NK-92 treated with Interleukin-12 subunit alpha and Interleukin-12 subunit beta, amount 100 ng/mL, for 24 hours (cell line): ENCODE measurements at regions not wholly inside any gene's neighbourhood (a gene's known extent, or its start where the extent isn't known, plus 50 kb on each side); places are given as distances from the start of the nearest gene placed in this dataset.
A peak's percentile ranks its signal among the peaks of the same experiment; 100 is the strongest.

Experiments used
- DNase-seq: peaks from one replicate; lab custom pipeline; 2025; lab: John Stamatoyannopoulos, UW

DNA sequence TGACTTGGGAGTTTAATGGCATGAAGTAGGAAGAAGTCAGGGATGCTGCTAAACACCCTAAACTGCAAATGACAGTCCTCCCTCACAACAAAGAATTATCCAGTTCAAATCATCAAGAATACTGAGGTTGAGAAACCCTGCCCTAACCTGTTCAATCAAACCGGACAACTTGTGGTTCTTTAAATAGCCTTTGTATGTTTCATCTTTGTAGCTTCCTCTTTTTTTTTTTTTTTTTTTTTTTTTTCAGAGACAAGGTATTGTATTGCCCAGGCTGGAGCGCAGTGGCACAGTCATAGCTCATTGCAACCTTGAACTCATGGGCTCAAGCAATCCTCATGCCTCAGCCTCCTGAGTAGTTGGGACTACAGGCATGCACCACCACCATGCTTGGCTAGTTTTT, 52.5 kb upstream of the TTC29 start:
- no peak for DNase-seq

DNA sequence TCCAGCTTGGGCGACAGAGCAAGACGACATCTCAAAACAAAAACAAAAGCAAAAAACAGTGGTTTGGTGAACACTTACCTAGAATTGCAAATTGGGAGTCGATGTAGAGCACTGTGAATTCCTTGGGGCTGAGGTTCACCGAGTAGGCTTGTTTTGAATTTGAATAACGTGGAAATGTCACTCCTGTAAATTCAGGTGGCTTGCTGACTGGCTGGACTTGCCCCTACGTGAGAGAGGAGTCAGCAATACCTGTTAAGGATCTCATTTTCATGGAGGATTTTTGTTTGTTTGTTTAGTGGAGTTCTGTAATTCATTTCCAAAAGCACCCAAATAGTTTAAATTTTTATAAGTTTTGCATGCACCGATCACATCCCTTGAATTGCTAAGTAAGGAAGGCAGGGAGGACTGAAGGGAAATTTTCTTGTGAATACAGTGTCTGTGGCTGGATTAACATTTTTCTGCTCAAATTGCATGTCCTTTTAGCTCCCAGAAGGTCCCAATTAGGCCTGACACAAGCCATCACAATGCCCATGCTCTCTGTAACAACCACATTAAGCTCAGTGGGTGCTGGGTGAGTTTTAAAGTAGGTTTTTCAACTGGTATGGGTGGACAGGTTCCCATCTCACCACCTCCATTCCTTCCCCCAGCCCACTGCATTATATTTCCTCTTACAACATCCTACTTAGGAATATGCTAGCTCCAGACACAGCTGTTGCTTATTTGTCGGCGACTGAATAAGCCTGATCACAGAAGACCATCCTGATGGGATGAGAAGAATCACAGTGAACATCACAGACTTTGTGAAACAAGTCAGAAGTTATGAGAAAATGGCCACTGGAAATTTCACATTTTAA, 58.5 kb upstream of the TTC29 start:
- DNase-seq = no peak

DNA sequence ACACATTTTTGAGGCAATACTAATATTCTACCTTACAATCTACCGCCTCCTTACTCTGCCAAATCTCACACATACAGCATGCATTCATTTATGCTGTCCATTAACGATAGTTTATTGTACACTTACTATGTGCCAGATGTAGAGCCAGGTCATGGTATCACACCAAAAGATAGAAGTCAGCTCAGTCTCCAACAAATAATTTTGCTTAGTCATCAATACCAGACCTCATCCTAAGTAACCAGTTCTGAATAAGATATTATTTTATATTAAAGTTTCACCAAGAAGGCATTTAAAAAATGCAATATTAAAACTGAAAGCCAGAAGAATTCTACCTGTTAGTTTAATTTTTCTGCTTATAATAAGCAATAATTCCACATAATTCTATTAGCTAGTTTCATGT, 60.6 kb upstream of the TTC29 start:
- no peak for DNase-seq

DNA sequence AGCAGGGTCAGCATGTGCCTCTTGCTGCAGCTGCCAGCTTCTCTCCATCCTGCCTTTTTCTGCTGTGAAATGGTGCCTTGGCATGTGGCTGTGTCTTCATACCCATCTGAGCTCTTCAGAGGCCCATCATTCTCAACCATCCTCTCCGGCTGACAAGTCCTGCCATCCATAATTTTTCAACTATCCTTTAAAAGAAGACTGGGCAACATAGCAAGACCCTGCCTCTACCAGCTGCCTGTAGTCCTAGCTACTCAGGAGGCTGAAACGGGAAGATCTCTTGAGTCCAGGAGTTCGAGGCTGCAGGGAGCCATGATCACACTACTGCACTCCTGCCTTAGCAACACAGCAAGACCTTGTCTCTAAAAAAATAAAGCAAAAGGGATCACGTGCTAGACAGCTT, 64.2 kb upstream of the TTC29 start:
- DNase-seq = no peak

DNA sequence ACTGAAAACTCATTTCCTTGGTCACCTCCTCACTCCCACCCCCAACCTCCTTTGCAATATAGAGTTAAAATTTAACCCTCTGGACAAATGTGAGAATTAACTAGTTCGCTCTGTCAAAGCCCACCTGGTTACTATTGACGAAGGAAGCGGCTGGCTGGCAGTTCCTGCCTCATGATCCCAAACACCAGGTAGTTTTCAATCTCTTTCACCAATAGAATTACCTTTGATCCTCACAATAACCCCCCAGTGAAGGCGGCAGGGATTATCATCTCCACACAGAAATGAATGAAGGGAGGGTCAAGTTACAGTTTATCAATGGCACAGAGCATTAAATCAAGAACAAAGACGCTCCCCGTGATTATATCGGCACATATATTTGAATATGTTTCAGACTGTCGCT, 65.7 kb upstream of the TTC29 start:
- no peak for DNase-seq

DNA sequence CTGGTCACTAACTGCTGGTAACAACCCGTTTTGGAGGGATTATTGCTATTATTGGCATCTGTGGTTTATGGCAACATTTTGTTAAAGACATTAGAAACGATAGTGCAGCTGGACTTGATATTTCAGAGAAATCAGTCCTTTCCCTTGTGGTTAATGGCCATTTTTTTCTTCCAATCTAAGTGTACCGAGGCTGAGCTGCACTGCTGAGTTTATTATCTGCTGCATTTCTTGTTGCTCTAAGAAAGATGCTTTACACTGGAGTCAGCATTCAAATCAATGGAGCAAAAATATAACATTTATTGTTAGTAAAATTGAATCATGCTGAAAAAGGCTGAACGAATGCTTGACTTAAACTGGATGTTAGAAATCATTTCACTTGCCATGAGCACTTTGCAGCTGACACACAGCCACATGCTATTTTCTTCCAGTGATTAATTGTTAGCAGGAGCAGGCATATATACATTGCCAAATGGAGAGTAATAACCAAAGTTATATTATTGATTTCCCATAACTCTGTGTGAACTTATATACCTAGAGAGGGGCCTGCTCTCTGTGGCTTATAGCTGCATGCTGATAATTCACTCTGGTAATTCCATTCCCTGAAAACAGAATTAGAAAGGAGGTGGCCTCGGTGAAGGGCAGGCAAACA, 66.5 kb upstream of the TTC29 start:
- no peak for DNase-seq

DNA sequence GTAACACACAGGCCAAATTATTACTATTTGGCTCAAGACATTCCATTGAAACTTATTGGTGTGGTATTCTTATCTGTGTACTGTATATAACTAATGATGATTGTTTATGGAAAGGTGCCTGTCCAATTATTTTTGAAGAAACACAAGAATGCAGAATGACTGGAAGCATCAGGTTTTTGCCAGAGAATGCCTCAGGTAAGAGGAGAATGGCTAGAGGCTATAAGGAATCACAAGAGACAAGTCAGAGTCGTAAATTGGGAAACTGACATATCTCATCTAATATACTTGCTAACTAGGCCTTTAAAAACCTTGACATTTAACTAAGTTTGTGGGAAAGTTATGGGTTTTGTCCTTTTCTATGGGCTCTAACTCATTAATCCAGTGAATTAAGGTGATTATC, 69.3 kb upstream of the TTC29 start:
- no peak for DNase-seq

DNA sequence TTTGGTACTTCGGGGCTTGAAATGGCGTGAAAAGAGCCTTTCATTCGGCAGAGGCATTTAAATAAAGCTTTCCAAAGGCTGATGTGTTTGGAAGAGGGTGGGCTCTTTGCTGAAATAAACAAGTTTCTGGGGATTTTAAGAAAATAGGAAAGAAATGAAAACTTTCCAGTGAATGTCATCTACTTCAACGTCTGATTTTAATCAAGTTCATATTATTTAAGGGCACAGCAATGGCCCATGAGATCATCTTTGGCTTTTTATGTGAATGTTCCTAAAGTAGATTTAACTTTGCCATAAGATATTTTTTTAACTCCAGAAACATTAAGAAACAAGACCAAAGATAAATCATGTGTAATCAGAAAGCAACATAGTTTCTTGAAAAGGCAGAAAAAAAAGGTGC, 69.8 kb upstream of the TTC29 start:
- no peak for DNase-seq

DNA sequence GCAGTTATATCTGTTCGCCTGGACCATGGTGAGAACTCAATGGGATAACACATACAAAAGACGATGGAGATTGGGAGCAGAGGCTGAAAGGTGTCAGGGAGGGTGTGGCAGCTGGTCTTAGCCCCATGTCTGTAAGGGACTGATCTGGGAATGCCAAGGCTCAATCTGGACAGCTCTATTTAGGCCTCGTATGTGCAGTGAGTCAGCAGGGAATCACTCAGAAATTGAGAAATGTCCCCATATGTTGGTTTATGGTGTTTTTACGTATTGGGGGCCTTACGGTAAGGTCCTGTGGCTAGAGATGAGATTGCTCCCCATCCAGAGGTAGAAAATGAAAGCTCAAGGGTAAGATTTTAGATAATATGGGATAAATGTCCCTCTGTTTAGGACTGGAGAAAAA, 71.4 kb upstream of the TTC29 start:
- no peak for DNase-seq

DNA sequence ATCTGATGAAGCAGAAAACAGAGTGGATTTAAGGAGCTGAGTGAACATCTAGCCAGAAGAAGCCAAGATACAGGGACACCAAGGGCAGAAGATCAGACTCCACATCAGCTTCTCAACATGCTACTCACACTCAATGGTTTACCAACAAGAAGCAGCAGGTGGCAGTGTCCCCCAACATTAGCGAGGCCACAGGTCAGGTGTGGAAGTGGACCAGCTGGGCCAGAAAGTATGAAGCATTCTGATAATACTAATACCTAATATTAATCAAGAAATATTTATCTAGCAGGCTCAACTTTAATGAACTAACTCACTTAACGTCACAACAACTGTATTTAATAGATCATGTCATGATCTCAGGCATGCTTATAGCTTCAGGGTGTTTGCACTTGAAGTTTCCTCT, 73.4 kb upstream of the TTC29 start:
- DNase-seq = peak; percentile 12

DNA sequence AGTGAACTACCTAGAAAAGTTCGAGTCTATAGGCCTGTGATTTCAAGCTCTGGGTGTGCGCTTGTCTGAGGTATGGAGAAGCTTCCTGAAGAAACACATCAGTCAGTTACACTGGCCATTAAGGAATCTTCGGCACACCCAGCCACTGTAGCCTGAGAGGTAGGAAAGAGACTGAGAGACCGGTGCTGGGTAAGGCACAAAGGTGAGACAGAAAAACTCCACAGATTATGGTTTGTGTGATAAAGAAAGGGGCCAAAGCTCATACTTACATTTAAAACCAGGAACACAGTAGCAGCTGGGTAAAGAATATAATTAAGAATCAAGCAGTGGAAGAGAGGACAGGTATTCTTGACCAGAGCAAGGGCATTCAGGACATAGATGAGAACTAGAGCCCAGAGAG, 74.8 kb upstream of the TTC29 start:
- no peak for DNase-seq

DNA sequence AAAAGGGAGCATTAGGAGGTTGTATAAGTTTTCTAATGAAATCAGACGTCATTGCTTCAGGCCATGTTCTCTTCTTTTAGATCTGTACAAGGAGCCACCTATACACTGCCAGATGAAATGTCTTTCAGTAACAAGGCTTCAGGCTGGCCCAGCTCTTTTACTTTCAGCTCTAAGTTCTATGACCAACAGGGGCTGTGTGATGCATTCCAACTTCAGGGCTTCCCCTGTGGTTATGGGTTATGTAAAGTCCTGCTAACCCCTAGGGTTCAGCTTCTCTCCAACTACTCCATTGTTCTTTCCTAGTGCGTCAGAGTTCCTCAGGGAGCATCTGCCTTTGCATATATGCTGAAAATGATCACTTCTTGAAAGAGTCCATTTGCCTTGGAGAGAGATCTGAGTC, 79.4 kb upstream of the TTC29 start:
- no peak for DNase-seq

DNA sequence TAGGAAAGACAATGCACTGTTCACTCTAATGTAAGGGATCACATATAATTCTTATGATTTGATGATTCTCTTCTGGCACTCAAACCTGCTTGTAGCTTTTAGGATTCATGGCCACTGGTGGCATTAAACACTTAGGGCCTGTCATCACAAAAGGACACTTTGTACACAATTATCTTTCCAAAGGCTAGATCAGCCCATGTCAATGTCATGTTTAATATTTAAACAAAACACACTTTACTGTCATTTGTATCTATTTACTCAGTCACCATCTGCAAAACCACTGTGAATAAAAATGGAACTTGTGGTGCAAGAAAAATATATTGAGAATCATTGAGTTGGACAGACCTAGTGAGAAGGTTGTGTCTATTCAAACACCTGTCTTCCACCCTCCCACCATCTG, 83.6 kb upstream of the TTC29 start:
- DNase-seq = no peak

DNA sequence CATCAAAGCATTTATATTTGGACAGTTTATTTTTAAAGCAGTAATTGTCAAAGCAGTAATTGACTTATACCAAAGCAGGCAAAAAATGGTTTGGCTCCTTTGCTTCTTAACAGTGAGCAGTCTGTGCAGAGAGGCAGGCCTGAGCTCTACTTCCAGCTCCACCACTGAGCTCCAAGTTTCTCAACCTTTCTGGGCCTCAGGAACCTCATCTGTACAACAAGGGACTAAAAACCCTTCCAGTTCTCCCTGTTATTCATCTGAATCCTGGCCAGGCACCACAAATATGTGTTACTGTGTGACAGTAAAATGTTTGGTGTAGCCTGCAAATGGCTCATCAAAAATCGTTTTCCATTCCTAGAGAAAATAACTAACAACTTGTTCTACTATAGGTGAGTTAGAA, 88.7 kb upstream of the TTC29 start:
- DNase-seq = no peak

DNA sequence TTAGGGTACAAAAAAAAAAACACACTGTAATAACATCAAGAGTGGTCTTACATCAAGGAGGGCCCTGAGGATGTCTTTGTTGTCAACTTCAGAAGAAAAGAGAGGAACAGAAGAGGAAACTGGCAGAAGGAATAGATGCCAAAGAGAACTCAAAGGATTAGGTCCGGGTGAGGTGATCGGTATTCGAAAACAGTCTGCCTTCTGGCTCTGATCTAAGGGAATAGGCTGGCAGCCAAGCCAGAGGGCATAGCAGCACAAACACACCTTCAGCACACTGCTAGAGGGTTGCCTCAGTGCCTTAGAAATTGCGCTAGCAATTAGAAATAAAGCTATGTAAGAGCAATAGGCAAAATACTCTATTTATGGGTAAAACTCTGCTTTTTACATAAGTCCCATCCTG, 91.4 kb upstream of the TTC29 start:
- DNase-seq = no peak

DNA sequence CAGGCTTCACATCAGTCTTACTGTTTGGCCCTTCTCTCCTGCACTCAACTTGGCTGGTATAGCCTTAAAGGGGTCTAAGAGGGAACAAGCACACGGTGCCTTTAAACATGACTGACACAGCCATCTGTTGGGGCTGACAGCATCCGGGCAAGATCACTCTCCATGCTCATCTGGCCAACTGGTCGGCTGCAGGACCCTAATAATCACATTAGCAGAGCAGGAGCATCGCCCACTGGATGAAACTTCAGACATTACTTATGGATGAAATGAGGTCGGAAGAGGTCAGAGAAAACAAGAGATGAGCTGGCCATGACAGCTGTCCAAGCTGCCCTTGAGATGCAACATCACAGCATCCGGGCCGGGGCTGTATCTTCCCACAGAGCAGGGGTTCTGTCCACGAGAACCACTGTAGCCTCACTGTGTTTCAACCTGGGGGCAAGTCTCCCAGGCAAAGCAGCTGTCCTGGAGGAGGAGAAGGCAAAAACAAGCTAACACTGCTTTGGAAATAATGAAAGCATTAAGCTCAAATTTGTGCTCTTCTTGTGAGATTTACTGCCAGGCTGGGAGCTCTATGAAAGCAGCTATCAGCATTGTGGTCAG, 94.4 kb upstream of the TTC29 start:
- no peak for DNase-seq

DNA sequence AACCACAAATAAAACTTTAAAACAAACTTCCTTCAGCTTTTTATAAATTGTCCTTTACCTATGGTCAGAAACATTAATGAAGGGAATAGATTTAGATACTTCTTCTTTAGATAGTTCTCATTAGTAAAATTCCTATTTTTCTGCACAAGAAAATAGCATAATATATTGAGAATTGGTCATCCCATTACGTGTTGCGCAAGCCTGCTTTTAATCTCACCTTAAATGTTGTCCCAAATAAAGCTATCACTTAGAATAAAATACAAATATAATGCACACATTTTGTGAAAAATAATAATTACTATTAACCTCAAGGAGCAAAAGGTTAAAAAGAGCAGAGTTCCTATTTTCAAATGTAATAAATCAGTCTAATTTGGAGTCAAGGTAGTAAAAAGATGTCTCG, 95.2 kb upstream of the TTC29 start:
- no peak for DNase-seq

DNA sequence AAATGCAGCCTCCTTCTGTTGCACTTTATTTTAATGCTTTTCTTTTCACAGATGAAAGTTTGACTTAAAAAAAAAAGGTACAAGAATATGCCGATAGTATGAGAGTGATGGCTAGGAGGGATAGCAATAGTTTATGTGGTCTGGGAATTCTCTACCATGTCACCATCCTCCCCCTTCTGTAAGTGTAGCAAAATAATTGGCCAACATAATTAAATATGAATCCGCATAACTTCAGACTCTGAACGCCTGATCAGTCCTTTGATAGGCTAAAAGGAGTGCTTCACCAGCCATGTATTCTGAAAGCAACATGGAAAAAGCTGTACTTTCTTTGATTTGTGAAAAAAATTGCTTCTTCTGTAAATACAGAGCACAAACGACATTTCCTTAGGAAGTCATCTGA, 95.7 kb upstream of the TTC29 start:
- DNase-seq = no peak

DNA sequence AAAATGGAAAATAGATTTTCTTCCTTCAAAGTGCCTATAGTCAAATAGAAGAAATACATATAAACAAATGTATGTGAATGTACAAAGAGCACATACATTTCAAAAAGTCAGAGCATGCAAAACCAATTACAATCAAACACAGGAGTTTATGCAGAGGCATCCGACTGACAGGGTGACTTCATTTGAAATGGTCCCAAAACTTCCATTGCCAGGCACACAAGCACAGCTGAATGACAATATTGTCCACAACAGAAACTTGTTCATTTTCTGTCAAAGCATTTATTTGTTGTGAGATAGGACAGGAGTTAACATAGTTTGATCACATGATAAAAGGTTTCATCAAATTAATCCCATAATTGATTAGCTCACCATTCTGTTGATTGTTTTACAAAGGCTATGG, 96.4 kb upstream of the TTC29 start:
- DNase-seq = no peak

DNA sequence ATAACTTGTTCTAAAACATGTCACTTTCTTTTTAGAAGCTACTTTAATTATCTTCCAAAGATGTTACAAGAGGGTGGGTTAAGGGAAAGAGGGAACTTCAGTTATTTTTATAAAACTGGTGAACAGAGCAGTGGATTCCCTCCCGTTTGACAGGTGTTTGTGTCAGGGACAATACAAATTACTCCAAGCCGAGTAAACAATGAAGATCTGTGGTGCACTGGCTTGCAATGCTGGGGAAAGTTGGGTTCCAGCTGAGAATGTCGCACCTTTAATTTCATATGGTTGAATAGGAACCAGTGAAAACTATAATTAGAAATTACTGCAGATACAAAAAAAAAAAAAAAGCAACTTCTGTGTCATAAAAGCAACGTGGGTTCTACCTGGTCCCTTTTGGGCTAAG, 98.6 kb upstream of the TTC29 start:
- DNase-seq = no peak

DNA sequence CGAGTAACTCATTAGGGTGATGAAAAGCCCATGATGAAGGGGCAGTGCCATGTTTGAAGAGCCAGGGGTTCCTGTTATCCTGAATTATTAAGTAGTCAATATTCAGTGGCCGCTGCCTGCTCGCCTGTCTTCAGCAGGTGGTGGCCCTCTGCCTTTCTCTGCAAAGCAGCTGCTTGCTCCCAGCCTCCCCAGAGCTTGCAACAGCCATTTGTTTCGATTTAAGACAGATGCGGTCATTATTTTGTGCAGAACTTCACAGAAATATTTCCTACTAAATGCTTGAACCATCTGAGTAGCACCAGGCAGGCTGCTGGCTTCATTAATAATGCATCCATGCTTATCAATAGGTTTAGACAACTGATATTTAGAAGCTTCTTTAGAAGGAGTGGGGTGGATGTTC, 104.3 kb upstream of the TTC29 start:
- DNase-seq = no peak

DNA sequence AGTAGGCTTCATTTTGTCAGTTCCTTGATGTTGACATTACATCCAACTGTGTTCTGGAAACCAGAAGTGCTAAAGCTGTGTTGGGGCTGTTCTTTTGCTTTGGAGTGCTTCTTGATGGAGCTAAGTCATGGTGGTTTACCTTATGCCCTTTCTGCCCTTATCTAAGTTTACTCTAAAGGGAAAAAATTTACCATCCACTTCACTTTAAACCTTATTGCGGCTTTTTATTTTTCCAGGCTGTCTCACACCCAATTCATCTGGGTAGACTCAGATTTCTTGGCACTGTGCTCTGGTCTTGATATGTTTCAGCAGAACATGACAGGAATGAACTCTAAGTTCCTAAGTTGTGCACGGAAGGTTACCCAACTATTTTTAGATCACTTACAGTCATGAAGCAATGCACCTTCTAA, 104.7 kb upstream of the TTC29 start:
- DNase-seq = no peak

DNA sequence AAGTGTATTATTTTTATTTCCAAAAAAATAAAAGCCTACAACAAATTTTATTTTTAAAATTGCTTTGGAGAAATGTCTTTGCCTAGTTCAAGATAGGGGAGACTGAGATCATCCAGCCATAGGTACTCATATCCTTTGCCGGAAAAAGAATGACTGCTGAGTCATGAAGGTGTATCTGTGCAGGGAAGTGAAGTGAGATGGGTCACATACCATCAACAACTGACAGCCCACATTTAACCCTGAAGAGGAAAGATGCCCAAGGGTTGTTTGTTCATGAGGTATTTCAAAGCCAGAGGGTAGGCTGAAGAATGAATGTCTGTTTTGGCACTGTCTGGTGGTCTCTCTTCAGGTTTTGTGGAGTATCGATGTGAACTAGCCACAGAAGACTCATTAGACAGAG, 106.7 kb upstream of the TTC29 start:
- DNase-seq = no peak
